Fibroblast of the aortic adventitia (primary cell): ENCODE measurements at regions not wholly inside any gene's neighbourhood (a gene's known extent, or its start where the extent isn't known, plus 50 kb on each side); places are given as distances from the start of the nearest gene placed in this dataset.

Source experiments
- DNase-seq: peaks from one replicate; pipeline ENCODE4 v3.0.0-alpha.2; 2010; ENCODE audit warnings: low read depth
- H3K4me3 ChIP-seq: 2 replicates; pipeline ENCODE4 v1.5.1; 2011; ENCODE audit warnings: low read depth, mild to moderate bottlenecking, control low read depth, low read length, moderate library complexity
- TF ChIP-seq, protein P1 (sequence below): IDR thresholded peaks from 2 replicates; pipeline ENCODE4 v1.5.1; 2011; ENCODE audit warnings: mild to moderate bottlenecking, low read length, control low read depth, inconsistent platforms; ENCODE audit not compliant: insufficient read depth

DNA sequence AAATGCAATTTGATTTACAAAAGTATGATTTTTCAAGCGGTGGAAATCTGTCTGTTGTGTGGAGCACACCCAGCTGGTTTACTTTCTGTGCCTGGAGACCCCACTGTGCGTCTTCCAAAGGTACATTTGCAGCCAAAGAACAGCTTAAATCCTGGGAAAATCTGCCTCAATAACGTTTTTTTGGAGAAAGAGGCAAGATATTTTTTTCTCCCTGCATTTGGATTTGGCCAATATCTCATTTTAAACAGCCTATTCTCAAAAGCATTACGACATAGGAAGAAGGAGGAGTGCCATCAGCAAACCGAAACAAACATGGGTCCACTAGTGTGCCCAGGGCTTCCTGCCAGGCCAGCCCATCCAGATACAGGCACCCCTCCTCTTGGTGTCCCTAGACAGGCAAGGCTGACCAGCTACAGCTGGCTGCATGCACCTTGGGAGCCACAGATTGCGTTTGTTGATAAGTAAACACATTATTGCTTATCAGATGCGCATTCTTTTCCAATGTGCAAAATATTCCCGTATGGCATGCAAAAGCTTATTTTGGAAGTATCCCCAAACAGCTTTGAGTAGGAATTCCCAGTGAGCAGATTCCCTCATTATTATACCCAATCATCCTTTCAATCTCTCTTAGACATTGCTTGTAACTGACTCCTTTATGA, 184.5 kb upstream of the MARCKS start:
- peak; percentile 94 for DNase-seq
- H3K4me3 ChIP-seq = peak overlapping the region; percentile 55
- TF ChIP-seq, protein P1, sequence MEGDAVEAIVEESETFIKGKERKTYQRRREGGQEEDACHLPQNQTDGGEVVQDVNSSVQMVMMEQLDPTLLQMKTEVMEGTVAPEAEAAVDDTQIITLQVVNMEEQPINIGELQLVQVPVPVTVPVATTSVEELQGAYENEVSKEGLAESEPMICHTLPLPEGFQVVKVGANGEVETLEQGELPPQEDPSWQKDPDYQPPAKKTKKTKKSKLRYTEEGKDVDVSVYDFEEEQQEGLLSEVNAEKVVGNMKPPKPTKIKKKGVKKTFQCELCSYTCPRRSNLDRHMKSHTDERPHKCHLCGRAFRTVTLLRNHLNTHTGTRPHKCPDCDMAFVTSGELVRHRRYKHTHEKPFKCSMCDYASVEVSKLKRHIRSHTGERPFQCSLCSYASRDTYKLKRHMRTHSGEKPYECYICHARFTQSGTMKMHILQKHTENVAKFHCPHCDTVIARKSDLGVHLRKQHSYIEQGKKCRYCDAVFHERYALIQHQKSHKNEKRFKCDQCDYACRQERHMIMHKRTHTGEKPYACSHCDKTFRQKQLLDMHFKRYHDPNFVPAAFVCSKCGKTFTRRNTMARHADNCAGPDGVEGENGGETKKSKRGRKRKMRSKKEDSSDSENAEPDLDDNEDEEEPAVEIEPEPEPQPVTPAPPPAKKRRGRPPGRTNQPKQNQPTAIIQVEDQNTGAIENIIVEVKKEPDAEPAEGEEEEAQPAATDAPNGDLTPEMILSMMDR = no peak

DNA sequence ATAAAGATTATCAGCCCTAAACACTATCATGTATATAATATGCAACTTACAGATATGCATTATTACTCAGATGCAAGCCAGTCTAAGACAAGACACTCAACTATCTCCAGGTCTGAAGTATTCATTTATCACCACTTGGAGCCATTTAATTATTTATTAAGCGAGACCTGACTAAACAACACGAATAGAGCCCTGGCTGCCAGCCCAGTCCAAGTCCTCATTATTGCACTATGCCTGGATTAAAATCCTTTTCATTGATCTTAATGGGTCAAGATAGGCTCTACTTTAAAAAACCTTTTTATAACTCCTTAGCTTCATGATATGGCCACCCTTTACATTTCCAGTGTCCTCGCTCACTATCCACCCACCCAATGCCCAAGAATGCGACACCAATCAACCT, 183.1 kb upstream of the MARCKS start:
- DNase-seq = no peak
- TF ChIP-seq, protein P1 = no peak
- H3K4me3 ChIP-seq = no peak overlapping the region

DNA sequence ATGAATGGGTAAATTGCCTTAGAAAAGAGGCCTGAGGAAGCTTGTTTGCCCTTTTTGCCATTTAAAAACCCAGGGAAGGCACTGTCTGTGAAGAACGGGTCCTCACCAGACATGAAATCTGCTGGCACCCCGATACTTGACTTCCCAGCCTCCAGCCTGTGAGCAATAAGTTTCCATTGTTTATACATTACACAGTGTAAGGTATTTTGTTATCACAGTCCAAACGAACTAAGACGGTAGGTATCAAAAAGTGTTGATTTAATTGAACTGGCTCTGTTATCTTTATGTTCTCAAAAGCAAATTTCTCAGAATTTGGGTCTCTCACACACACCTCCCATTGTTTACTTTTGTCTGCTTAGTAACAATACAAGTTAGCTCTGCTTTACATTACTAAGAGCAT, 181.1 kb upstream of the MARCKS start:
- TF ChIP-seq, protein P1 = no peak
- DNase-seq = no peak
- no peak overlapping the region for H3K4me3 ChIP-seq

DNA sequence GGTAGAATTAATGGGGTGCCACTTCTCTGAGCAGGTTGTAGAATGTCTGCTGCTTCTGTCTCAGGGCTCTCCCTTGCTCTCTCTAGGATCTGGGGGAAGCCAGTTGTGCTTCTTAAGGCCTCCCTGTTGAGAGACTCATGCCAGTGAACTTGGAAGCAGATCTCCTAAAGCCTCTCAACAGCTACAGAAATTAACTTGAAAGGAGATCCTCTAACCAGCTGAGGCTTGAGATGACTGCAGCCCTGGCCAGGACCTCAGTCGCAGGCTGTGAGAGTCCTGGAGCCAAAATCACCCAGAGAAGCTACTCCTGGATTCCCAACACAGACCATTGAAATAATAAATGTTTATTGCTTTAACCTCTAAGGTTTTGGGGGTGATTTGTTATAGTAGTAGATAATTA, 180.2 kb upstream of the MARCKS start:
- DNase-seq = no peak
- TF ChIP-seq, protein P1 = no peak
- H3K4me3 ChIP-seq = no peak overlapping the region

DNA sequence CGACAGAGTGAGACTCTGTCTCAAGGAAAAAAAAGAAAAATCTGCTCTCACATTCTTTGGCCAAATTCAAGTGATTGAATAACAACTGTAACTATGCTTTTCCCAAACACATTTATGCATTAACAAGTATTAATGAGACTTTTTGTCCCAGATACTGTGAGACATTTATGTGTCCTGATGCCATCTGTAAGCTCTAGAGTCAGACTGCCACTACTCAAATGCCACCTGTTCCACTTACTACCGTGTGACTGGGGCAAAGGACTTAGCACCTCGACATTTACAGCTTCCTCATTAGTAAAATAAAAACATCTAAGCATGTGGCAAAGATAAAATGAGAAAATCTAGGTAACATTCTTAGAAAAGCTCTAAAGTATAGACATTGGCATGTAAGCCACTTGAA, 178.1 kb upstream of the MARCKS start:
- no peak for DNase-seq
- no peak overlapping the region for H3K4me3 ChIP-seq

DNA sequence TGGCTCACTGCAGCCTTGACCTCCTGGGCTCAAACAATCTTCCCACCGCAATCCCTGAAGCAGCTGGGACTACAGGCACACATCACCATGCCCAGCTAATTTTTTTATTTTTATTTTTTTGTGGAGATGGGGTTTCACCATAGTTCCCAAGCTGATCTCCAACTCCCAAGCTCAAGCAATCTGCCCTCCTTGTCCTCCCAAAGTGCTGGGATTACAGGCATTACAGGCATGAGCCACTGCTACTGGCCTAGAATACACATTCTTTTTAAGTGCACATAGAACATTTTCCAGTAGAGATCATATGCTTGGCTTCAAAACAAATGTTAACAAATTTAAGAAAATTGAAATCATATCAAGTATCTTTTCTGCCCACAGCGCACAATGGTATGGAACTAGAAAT, 176.8 kb upstream of the MARCKS start:
- no peak overlapping the region for H3K4me3 ChIP-seq
- TF ChIP-seq, protein P1 = no peak
- no peak for DNase-seq

More for the DNA sequence above, 178.1 kb upstream of the MARCKS start:
- TF ChIP-seq, protein P1 = no peak

DNA sequence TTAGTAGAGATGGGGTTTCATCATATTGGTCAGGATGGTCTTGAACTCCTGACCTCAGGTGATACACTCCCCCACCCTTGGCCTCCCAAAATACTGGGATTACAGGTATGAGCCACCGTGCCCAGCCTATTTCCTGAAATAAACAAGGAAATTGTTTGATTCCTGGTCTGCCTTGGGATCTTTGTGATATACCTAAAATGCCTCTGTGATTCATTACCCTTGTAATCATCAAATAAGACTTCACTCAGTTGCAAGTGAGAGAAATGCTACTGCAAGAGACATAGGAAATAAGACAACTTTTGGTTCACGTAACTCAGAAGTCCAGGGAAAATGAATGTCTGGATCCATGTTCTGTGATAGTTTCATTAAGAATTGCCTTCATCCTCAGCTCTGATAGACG, 173.2 kb upstream of the MARCKS start:
- no peak for DNase-seq
- H3K4me3 ChIP-seq = no peak overlapping the region
- TF ChIP-seq, protein P1 = no peak
